Body of pancreas (tissue), 4 donors: ENCODE measurements at regions not wholly inside any gene's neighbourhood (a gene's known extent, or its start where the extent isn't known, plus 50 kb on each side); places are given as distances from the start of the nearest gene placed in this dataset.

Experiments
- POLR2A ChIP-seq, 3 donors: fragments of 450-650 bp; IDR thresholded peaks; one replicate each; pipeline ENCODE4 v1.6.1; 2016; ENCODE audit warnings: antibody characterized with exemption in 3 of 3, mild to moderate bottlenecking in 2 of 3
- TF ChIP-seq, protein P1 (sequence below), 7 experiments: fragments of 450-650 bp in 4 of 7; fragments of 200-600 bp in 3 of 7; sonication (generic) in 3 of 7; IDR thresholded peaks; one replicate each; pipeline ENCODE4 v1.5.1; 2016 to 2019; ENCODE audit warnings: antibody characterized with exemption in 7 of 7

GRCh38 chr15:100721758-100722550 is 119.6 kb downstream of the ASB7 start:
- peak in 1 of 3 donors; percentile 28 for TF ChIP-seq POLR2A (IDR thresholded peaks at IDR 0.05)
- TF ChIP-seq, protein P1, sequence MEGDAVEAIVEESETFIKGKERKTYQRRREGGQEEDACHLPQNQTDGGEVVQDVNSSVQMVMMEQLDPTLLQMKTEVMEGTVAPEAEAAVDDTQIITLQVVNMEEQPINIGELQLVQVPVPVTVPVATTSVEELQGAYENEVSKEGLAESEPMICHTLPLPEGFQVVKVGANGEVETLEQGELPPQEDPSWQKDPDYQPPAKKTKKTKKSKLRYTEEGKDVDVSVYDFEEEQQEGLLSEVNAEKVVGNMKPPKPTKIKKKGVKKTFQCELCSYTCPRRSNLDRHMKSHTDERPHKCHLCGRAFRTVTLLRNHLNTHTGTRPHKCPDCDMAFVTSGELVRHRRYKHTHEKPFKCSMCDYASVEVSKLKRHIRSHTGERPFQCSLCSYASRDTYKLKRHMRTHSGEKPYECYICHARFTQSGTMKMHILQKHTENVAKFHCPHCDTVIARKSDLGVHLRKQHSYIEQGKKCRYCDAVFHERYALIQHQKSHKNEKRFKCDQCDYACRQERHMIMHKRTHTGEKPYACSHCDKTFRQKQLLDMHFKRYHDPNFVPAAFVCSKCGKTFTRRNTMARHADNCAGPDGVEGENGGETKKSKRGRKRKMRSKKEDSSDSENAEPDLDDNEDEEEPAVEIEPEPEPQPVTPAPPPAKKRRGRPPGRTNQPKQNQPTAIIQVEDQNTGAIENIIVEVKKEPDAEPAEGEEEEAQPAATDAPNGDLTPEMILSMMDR (IDR thresholded peaks at IDR 0.05) = no peak
